ENCODE measurements at regions not wholly inside any gene's neighbourhood (a gene's known extent, or its start where the extent isn't known, plus 50 kb on each side); places are given as distances from the start of the nearest gene placed in this dataset.

DNA sequence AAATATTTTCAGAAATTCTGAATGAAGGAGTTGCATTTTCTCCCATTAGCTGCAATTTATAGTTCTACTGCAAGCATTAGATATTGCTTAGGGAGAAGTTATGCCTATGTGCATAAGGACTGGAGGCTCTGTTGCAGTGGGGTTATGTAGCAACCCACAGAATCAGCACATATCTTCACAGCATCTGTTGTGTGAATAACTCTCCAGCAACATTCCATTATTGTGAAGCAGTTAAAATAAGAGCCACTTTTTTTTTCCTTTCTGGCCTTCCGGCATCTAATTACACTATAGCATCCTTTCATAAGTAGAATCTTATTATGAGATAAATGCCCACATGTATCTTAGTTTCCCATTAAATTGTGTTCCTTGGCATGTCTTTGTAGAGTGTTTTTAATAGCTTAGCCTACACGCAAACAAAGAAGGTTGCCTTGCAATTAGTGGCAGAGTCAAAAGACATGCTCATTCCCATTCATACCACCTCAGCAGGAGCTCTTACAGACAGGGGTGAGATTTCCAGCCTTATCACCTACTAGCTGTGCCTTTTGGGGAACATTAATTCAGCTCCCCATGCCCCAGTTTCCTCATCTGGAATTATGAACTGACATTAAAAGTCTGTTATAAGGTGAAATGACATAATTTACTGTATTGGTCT lies 596.0 kb upstream of the GOT2 start:
- intact Hi-C loops (cut with DNase I; ENCODE audit: low total_unique reads): no loop called here
- H3K36me3 ChIP-seq (ENCODE audit: low read depth, missing control alignments): no peaks in the 10 kb centered on the region
- no peaks in the 10 kb centered on the region for H3K9me3 ChIP-seq
- no peak overlapping the region for H3K4me3 ChIP-seq
- no peaks in the 10 kb centered on the region for H3K27me3 ChIP-seq
- no peak overlapping the region for H3K27ac ChIP-seq
- WGBS, 2 donors: 58 to 91% methylated on average over 2 of the region's 2 CpGs
- TF ChIP-seq, protein P1, sequence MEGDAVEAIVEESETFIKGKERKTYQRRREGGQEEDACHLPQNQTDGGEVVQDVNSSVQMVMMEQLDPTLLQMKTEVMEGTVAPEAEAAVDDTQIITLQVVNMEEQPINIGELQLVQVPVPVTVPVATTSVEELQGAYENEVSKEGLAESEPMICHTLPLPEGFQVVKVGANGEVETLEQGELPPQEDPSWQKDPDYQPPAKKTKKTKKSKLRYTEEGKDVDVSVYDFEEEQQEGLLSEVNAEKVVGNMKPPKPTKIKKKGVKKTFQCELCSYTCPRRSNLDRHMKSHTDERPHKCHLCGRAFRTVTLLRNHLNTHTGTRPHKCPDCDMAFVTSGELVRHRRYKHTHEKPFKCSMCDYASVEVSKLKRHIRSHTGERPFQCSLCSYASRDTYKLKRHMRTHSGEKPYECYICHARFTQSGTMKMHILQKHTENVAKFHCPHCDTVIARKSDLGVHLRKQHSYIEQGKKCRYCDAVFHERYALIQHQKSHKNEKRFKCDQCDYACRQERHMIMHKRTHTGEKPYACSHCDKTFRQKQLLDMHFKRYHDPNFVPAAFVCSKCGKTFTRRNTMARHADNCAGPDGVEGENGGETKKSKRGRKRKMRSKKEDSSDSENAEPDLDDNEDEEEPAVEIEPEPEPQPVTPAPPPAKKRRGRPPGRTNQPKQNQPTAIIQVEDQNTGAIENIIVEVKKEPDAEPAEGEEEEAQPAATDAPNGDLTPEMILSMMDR (IDR thresholded peaks at IDR 0.05): no peak
- TF ChIP-seq POLR2A (IDR thresholded peaks at IDR 0.05): no peak
- DNase-seq: no peak
- H3K4me1 ChIP-seq: no peaks in the 10 kb centered on the region

DNA sequence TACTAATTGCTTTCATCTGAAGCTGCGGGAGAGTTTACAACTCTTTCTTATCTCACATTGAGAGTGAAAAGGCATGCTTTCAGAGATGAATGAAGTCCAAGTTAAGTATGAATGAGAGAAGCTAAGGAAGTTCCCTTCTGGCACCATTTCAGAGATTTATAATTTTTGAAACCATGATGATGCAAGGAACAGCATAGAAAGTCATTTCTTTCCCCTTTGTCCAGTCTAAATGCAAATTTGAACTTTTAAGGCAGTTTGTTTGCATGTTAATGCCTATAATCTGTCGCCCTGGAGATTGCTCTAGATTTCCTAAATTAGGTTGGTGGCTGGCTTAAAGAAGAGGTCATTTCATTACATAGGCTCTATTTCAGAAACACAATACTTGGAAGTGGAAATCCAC lies 594.8 kb upstream of the GOT2 start:
- no peaks in the 10 kb centered on the region for H3K36me3 ChIP-seq (ENCODE audit: low read depth, missing control alignments)
- DNase-seq: no peak
- H3K27me3 ChIP-seq: no peaks in the 10 kb centered on the region
- TF ChIP-seq POLR2A (IDR thresholded peaks at IDR 0.05): no peak
- TF ChIP-seq, protein P1 (IDR thresholded peaks at IDR 0.05): no peak
- intact Hi-C loops (cut with DNase I; ENCODE audit: low total_unique reads): no loop called here
- H3K4me1 ChIP-seq: no peaks in the 10 kb centered on the region
- 75 to 83% methylated on average over 2 of the region's 2 CpGs for WGBS, 2 donors
- H3K27ac ChIP-seq: no peak overlapping the region
- H3K4me3 ChIP-seq: no peak overlapping the region
- H3K9me3 ChIP-seq: no peaks in the 10 kb centered on the region

DNA sequence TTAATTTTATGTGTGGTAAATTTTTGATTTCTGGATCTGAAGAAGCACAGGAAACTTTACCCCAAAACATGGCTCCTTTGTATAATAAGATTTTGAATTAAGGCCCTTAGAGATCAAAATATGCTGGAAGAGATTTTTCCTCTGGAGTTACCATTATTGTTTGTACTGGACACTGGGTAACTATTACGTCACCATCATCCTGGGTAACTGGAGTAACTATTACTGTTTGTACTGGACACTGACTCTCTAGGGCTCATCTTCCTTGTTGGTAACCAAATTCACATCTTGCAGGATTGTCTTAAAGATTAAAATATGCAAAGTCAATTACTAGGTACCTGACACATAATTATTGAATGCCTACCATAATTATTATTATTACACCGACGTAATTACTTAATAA lies 593.8 kb upstream of the GOT2 start:
- no peaks in the 10 kb centered on the region for H3K27me3 ChIP-seq
- no peak for DNase-seq
- intact Hi-C loops (cut with DNase I; ENCODE audit: low total_unique reads): no loop called here
- no peaks in the 10 kb centered on the region for H3K36me3 ChIP-seq (ENCODE audit: low read depth, missing control alignments)
- 92 to 95% methylated on average over 3 of the region's 3 CpGs for WGBS, 2 donors
- no peak overlapping the region for H3K4me3 ChIP-seq
- no peak overlapping the region for H3K27ac ChIP-seq
- H3K9me3 ChIP-seq: no peaks in the 10 kb centered on the region
- H3K4me1 ChIP-seq: no peaks in the 10 kb centered on the region
- no peak for TF ChIP-seq POLR2A (IDR thresholded peaks at IDR 0.05)
- TF ChIP-seq, protein P1 (IDR thresholded peaks at IDR 0.05): no peak

DNA sequence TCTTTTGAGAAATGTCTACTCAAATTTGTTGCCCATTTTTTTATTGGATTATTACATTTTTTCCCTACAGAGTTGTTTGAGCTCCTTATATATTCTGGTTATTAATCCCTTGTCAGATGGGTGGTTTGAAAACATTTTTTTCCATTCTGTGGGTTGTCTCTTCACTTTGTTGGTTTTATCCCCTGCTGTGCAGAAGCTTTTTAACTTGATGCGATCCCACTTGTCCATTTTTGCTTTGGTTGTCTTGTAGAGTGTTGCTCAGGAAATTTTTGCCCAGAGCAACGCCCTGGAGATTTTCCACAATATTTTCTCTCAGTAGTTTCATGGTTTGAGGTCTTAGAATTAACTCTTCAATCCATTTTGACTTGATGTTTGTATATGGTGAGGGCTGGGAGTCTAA lies 592.8 kb upstream of the GOT2 start:
- no peaks in the 10 kb centered on the region for H3K36me3 ChIP-seq (ENCODE audit: low read depth, missing control alignments)
- no peak overlapping the region for H3K27ac ChIP-seq
- DNase-seq: no peak
- no peaks in the 10 kb centered on the region for H3K27me3 ChIP-seq
- WGBS, 2 donors: 59 to 86% methylated on average over 2 of the region's 2 CpGs
- H3K9me3 ChIP-seq: no peaks in the 10 kb centered on the region
- intact Hi-C loops (cut with DNase I; ENCODE audit: low total_unique reads): no loop called here
- no peak overlapping the region for H3K4me3 ChIP-seq
- H3K4me1 ChIP-seq: no peaks in the 10 kb centered on the region
- TF ChIP-seq, protein P1 (IDR thresholded peaks at IDR 0.05): no peak
- no peak for TF ChIP-seq POLR2A (IDR thresholded peaks at IDR 0.05)

DNA sequence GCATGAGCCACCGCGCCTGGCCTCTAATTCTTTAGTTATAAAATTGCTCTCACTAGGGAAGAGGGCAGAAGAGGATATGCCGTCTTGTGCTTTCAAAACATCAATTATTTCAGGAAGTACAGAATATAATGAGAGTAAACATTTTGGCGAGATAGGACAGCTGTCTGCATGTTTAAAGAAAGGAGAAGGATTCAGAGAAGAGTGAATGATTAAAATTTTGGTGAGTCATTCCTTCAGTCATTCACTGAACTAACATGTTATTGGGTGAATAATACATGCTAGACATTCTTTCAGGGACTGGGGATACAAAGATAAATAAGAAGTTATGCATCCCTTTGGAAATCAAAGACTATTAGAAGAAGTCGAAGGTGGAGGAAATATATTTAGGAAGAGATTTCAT lies 590.3 kb upstream of the GOT2 start:
- H3K27ac ChIP-seq: no peak overlapping the region
- 70 to 86% methylated on average over 5 of the region's 5 CpGs for WGBS, 2 donors
- H3K27me3 ChIP-seq: no peaks in the 10 kb centered on the region
- DNase-seq: no peak
- H3K9me3 ChIP-seq: no peaks in the 10 kb centered on the region
- intact Hi-C loops (cut with DNase I; ENCODE audit: low total_unique reads): no loop called here
- H3K4me3 ChIP-seq: no peak overlapping the region
- TF ChIP-seq POLR2A (IDR thresholded peaks at IDR 0.05): no peak
- TF ChIP-seq, protein P1 (IDR thresholded peaks at IDR 0.05): no peak
- no peaks in the 10 kb centered on the region for H3K36me3 ChIP-seq (ENCODE audit: low read depth, missing control alignments)
- H3K4me1 ChIP-seq: no peaks in the 10 kb centered on the region

All from testis (tissue), 2 donors.